IMR-90 (cell line): ENCODE measurements at regions not wholly inside any gene's neighbourhood (a gene's known extent, or its start where the extent isn't known, plus 50 kb on each side); places are given as distances from the start of the nearest gene placed in this dataset.

Experiments used
- ATAC-seq: fragments of 200-7000 bp; cut with Tn5 transposase; 2 replicates; pipeline ENCODE4 v1.9.1; 2020; ENCODE audit warnings: low read depth, mild to moderate bottlenecking, moderate library complexity
- BruUV-seq: library from RNA; stranded (reverse); fragments of 400-500 nt; replicated peaks from 2 replicates; lab custom pipeline; 2021; lab: Mats Ljungman, UMichigan
- CTCF ChIA-PET: fragments of 300-600 bp; formaldehyde crosslinking; extraction: SDS; loops from one replicate; lab custom pipeline; 2021; ENCODE audit warnings: antibody characterized with exemption; lab: Yijun Ruan, JAX
- POLR2A ChIA-PET: fragments of 300-600 bp; sonication (Branson Sonifier 250); formaldehyde crosslinking; loops from one replicate; lab custom pipeline; 2022; ENCODE audit warnings: antibody characterized with exemption; ENCODE audit not compliant: unreplicated experiment; lab: Charles Lee
- DNase-seq: peaks from one replicate; pipeline ENCODE4 v3.0.0; 2013
- H2AFZ ChIP-seq: replicated peaks from 2 replicates; pipeline ENCODE3; 2013; ENCODE audit warnings: low read length, mild to moderate bottlenecking; ENCODE audit not compliant: poor library complexity
- H2AK5ac ChIP-seq: 2 replicates; pipeline ENCODE4 v1.6.1; 2013; ENCODE audit warnings: low read depth, low read length, inconsistent platforms
- H2AK9ac ChIP-seq: replicated peaks from 2 replicates; pipeline ENCODE3; 2013; ENCODE audit warnings: mild to moderate bottlenecking, low read depth, low read length, moderate library complexity; ENCODE audit not compliant: poor library complexity
- H2BK120ac ChIP-seq: 2 replicates; pipeline ENCODE4 v1.6.1; 2013; ENCODE audit warnings: low read depth, low read length, inconsistent platforms
- H2BK15ac ChIP-seq: 3 replicates; pipeline ENCODE4 v1.6.1; 2013; ENCODE audit warnings: low read depth, low read length, inconsistent platforms
- H2BK20ac ChIP-seq: 2 replicates; pipeline ENCODE4 v1.6.1; 2013; ENCODE audit warnings: low read depth, mild to moderate bottlenecking, inconsistent platforms, low read length, moderate library complexity
- H2BK5ac ChIP-seq: 2 replicates; pipeline ENCODE4 v1.6.1; 2013; ENCODE audit warnings: mild to moderate bottlenecking, low read depth, low read length, inconsistent platforms; ENCODE audit not compliant: poor library complexity, severe bottlenecking
- H3K14ac ChIP-seq: replicated peaks from 2 replicates; pipeline ENCODE4 v1.6.1; 2013; ENCODE audit warnings: low read depth, low read length, inconsistent platforms
- H3K18ac ChIP-seq: 2 replicates; pipeline ENCODE4 v1.6.1; 2013; ENCODE audit warnings: low read depth, low read length, control low read depth
- H3K23ac ChIP-seq: 2 replicates; pipeline ENCODE4 v1.6.1; 2013; ENCODE audit warnings: low read depth, low read length, inconsistent platforms
- H3K27ac ChIP-seq: 2 replicates; pipeline ENCODE4 v1.5.1; 2013; ENCODE audit warnings: mild to moderate bottlenecking, control low read depth, low read length; ENCODE audit not compliant: insufficient read depth
- H3K27me3 ChIP-seq: 2 replicates; pipeline ENCODE4 v1.6.1; 2013; ENCODE audit warnings: low read length; ENCODE audit not compliant: control insufficient read depth, insufficient read depth
- H3K36me3 ChIP-seq: 2 replicates; pipeline ENCODE4 v1.6.1; 2013; ENCODE audit warnings: low read length, mixed read lengths; ENCODE audit not compliant: control insufficient read depth, insufficient read depth
- H3K4ac ChIP-seq: 2 replicates; pipeline ENCODE4 v1.6.1; 2013; ENCODE audit warnings: low read depth, low read length, inconsistent platforms
- H3K4me1 ChIP-seq: 2 replicates; pipeline ENCODE4 v1.6.1; 2013; ENCODE audit warnings: low read length, mixed read lengths; ENCODE audit not compliant: control insufficient read depth, insufficient read depth
- H3K4me2 ChIP-seq: 2 replicates; pipeline ENCODE4 v1.6.1; 2013; ENCODE audit warnings: low read depth, mild to moderate bottlenecking, control low read depth, low read length, moderate library complexity
- H3K4me3 ChIP-seq: 2 replicates; pipeline ENCODE4 v1.5.1; 2013; ENCODE audit warnings: low read depth, mild to moderate bottlenecking, control low read depth, low read length, moderate library complexity; ENCODE audit not compliant: insufficient read depth
- H3K56ac ChIP-seq: 2 replicates; pipeline ENCODE4 v1.6.1; 2013; ENCODE audit warnings: low read length, inconsistent platforms; ENCODE audit not compliant: insufficient read depth; ENCODE audit errors: extremely low read depth
- H3K79me1 ChIP-seq, 2 experiments: 2 replicates each; pipeline ENCODE4 v1.6.1; 2013; ENCODE audit warnings: low read length in 2 of 2, inconsistent platforms in 1 of 2, low read depth in 1 of 2
- H3K9ac ChIP-seq: 2 replicates; pipeline ENCODE4 v1.6.1; 2013; ENCODE audit warnings: low read depth, low read length, control low read depth
- H3K9me1 ChIP-seq: 2 replicates; pipeline ENCODE4 v1.6.1; 2013; ENCODE audit warnings: low read length, inconsistent platforms; ENCODE audit not compliant: insufficient read depth
- H3K9me3 ChIP-seq: 2 replicates; pipeline ENCODE4 v1.6.1; 2013; ENCODE audit warnings: low read length; ENCODE audit not compliant: control insufficient read depth, insufficient read depth
- H4K20me1 ChIP-seq: 2 replicates; pipeline ENCODE4 v1.6.1; 2013; ENCODE audit warnings: low read length, inconsistent platforms; ENCODE audit not compliant: insufficient read depth
- H4K5ac ChIP-seq: 2 replicates; pipeline ENCODE4 v1.6.1; 2013; ENCODE audit warnings: mild to moderate bottlenecking, low read depth, low read length, control low read depth
- H4K8ac ChIP-seq, 2 experiments: 2 replicates each; pipeline ENCODE4 v1.6.1; 2013; ENCODE audit warnings: low read depth in 2 of 2, low read length in 2 of 2, control low read depth in 1 of 2, inconsistent platforms in 1 of 2
- H4K91ac ChIP-seq: 2 replicates; pipeline ENCODE4 v1.6.1; 2013; ENCODE audit warnings: low read depth, low read length, inconsistent platforms; ENCODE audit not compliant: insufficient read depth
- BHLHE40 ChIP-seq: fragments of 150-350 bp; IDR thresholded peaks from 2 replicates; pipeline ENCODE4 v1.6.1; 2016; ENCODE audit warnings: mild to moderate bottlenecking, low read depth, low read length
- CEBPB ChIP-seq: IDR thresholded peaks from 2 replicates; pipeline ENCODE4 v1.6.1; 2012; ENCODE audit warnings: low read depth, low read length, improper control_type of control experiment
- CHD1 ChIP-seq: IDR thresholded peaks from 2 replicates; pipeline ENCODE4 v1.6.1; 2012; ENCODE audit warnings: low read depth, low read length, improper control_type of control experiment
- FOS ChIP-seq: fragments of 150-350 bp; IDR thresholded peaks from 2 replicates; pipeline ENCODE4 v1.6.1; 2016; ENCODE audit warnings: low read depth, low read length
- MAFK ChIP-seq: IDR thresholded peaks from 2 replicates; pipeline ENCODE4 v1.6.1; 2012; ENCODE audit warnings: low read depth, low read length, improper control_type of control experiment
- MAZ ChIP-seq: IDR thresholded peaks from 2 replicates; pipeline ENCODE4 v1.6.1; 2012; ENCODE audit warnings: low read depth, mild to moderate bottlenecking, low read length, improper control_type of control experiment, moderate library complexity, borderline replicate concordance
- MXI1 ChIP-seq: IDR thresholded peaks from 2 replicates; pipeline ENCODE4 v1.6.1; 2012; ENCODE audit warnings: low read depth, mild to moderate bottlenecking, low read length, moderate library complexity, borderline replicate concordance
- NFE2L2 ChIP-seq: fragments of 150-350 bp; IDR thresholded peaks from 2 replicates; pipeline ENCODE4 v1.6.1; 2016; ENCODE audit warnings: low read depth, mild to moderate bottlenecking, low read length
- POLR2A ChIP-seq: IDR thresholded peaks from 2 replicates; pipeline ENCODE4 v1.6.1; 2012; ENCODE audit warnings: mild to moderate bottlenecking, low read depth, low read length
- RAD21 ChIP-seq: IDR thresholded peaks from 2 replicates; pipeline ENCODE4 v1.6.1; 2012; ENCODE audit warnings: low read length, improper control_type of control experiment
- RCOR1 ChIP-seq: IDR thresholded peaks from 2 replicates; pipeline ENCODE4 v1.6.1; 2012; ENCODE audit warnings: mild to moderate bottlenecking, low read length, improper control_type of control experiment; ENCODE audit not compliant: insufficient replicate concordance
- RFX5 ChIP-seq: IDR thresholded peaks from 2 replicates; pipeline ENCODE4 v1.8.0; 2012; ENCODE audit warnings: low read depth, mild to moderate bottlenecking, low read length, moderate library complexity
- SMC3 ChIP-seq: fragments of 150-350 bp; IDR thresholded peaks from 2 replicates; pipeline ENCODE4 v1.6.1; 2016; ENCODE audit warnings: low read depth, mild to moderate bottlenecking, antibody characterized with exemption, low read length, moderate library complexity
- WGBS, 2 experiments: methylation state at CpG; one replicate each; pipeline versions ENCODE4 v1.1.5 to v1.1.7; 2013; ENCODE audit warnings: missing lambda C conversion rate in 2 of 2; ENCODE audit not compliant: insufficient read length in 1 of 2; ENCODE audit errors: extremely low coverage in 2 of 2; 5-methylcytosine and 5-hydroxymethylcytosine counted together
- dilution Hi-C: fragments of 300-500 bp; cut with HindIII; formaldehyde crosslinking; loops from one replicate; pipeline ENCODE4 v1.14.3; 2018; ENCODE audit warnings: low sequenced_read_pairs; ENCODE audit not compliant: unreplicated experiment
- in situ Hi-C: fragments of 300-500 bp; cut with MboI; formaldehyde crosslinking; loops from 3 replicates; pipeline ENCODE4 v1.14.3; 2019; ENCODE audit warnings: low sequenced_read_pairs, inconsistent platforms, mixed read lengths
- intact Hi-C: fragments of 100-400 bp; cut with micrococcal nuclease; formaldehyde crosslinking; loops from 2 replicates; pipeline ENCODE4 v1.10.0; 2022
- TF ChIP-seq, protein P1 (sequence below): fragments of 150-350 bp; IDR thresholded peaks from 2 replicates; pipeline ENCODE4 v1.6.1; 2016; ENCODE audit warnings: low read depth, mild to moderate bottlenecking, low read length, moderate library complexity, borderline replicate concordance
- TF ChIP-seq, protein P2 (sequence below): fragments of 150-350 bp; IDR thresholded peaks from 2 replicates; pipeline ENCODE4 v1.6.1; 2017; ENCODE audit warnings: mild to moderate bottlenecking, antibody characterized with exemption, low read length, low read depth
- TF ChIP-seq, protein P3 (sequence below): conservative IDR thresholded peaks from 2 replicates; pipeline ENCODE4 v1.5.1; 2012; ENCODE audit warnings: mild to moderate bottlenecking, low read depth, low read length, improper control_type of control experiment

DNA sequence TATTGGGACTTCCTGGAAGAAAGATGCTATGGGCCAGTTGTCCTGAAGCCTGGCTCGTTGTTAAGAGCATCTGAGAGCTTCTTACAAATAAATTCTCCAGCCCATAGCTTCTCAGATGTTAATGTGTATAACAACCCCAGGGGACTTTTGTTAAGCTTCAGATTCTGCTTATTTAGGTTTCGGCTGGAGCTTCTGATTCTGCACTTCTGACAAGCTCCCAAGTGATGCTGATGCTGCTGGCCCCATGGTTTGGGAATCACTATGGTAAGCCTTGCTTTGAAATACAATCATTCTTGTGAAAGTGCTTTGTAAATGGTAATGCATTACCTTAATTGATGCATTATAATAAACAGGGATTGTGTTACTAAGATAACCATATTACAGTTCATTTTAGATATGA, 281.8 kb upstream of the PLD5 start:
- no peaks in the 10 kb centered on the region for H4K20me1 ChIP-seq
- H3K9me1 ChIP-seq, result no peaks in the 10 kb centered on the region
- no peak overlapping the region for H2BK20ac ChIP-seq
- no peak overlapping the region for H3K4ac ChIP-seq
- H3K4me1 ChIP-seq, result no peaks in the 10 kb centered on the region
- no peak overlapping the region for H3K14ac ChIP-seq
- H3K27me3 ChIP-seq, result no peaks in the 10 kb centered on the region
- no peaks in the 10 kb centered on the region for H3K36me3 ChIP-seq
- no peak overlapping the region for H3K18ac ChIP-seq
- no peaks in the 10 kb centered on the region for H3K9me3 ChIP-seq
- DNase-seq, result no peak
- CTCF ChIA-PET, result no interaction called here
- H3K4me2 ChIP-seq, result no peak overlapping the region
- dilution Hi-C loops (no loop called here), intact Hi-C loops (no loop called here), in situ Hi-C loops (no loop called here)
- no peak overlapping the region for H3K56ac ChIP-seq
- H2AK9ac ChIP-seq, result no peak overlapping the region
- no peak overlapping the region for H2BK120ac ChIP-seq
- H3K79me1 ChIP-seq, result no peaks in the 10 kb centered on the region
- no TSS peak for BruUV-seq
- no peak overlapping the region for H3K9ac ChIP-seq
- POLR2A ChIA-PET, result no interaction called here
- no peak overlapping the region for H2AFZ ChIP-seq
- no peak overlapping the region for H2BK5ac ChIP-seq
- no peak overlapping the region for H2AK5ac ChIP-seq
- no peak overlapping the region for H3K23ac ChIP-seq
- no peak overlapping the region for H3K27ac ChIP-seq
- no peak for TF ChIP-seq MAFK
- no peak for TF ChIP-seq RAD21
- TF ChIP-seq SMC3, result no peak
- no peak for TF ChIP-seq MXI1
- no peak for TF ChIP-seq FOS
- no peak for TF ChIP-seq MAZ
- TF ChIP-seq CHD1, result no peak
- TF ChIP-seq POLR2A, result no peak
- TF ChIP-seq, protein P1, sequence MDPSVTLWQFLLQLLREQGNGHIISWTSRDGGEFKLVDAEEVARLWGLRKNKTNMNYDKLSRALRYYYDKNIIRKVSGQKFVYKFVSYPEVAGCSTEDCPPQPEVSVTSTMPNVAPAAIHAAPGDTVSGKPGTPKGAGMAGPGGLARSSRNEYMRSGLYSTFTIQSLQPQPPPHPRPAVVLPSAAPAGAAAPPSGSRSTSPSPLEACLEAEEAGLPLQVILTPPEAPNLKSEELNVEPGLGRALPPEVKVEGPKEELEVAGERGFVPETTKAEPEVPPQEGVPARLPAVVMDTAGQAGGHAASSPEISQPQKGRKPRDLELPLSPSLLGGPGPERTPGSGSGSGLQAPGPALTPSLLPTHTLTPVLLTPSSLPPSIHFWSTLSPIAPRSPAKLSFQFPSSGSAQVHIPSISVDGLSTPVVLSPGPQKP, result no peak
- TF ChIP-seq RCOR1, result no peak
- TF ChIP-seq BHLHE40, result no peak
- no peak for TF ChIP-seq NFE2L2
- TF ChIP-seq CEBPB, result no peak
- no peak for TF ChIP-seq RFX5
- TF ChIP-seq, protein P2, sequence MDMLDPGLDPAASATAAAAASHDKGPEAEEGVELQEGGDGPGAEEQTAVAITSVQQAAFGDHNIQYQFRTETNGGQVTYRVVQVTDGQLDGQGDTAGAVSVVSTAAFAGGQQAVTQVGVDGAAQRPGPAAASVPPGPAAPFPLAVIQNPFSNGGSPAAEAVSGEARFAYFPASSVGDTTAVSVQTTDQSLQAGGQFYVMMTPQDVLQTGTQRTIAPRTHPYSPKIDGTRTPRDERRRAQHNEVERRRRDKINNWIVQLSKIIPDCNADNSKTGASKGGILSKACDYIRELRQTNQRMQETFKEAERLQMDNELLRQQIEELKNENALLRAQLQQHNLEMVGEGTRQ, result no peak
- TF ChIP-seq, protein P3, sequence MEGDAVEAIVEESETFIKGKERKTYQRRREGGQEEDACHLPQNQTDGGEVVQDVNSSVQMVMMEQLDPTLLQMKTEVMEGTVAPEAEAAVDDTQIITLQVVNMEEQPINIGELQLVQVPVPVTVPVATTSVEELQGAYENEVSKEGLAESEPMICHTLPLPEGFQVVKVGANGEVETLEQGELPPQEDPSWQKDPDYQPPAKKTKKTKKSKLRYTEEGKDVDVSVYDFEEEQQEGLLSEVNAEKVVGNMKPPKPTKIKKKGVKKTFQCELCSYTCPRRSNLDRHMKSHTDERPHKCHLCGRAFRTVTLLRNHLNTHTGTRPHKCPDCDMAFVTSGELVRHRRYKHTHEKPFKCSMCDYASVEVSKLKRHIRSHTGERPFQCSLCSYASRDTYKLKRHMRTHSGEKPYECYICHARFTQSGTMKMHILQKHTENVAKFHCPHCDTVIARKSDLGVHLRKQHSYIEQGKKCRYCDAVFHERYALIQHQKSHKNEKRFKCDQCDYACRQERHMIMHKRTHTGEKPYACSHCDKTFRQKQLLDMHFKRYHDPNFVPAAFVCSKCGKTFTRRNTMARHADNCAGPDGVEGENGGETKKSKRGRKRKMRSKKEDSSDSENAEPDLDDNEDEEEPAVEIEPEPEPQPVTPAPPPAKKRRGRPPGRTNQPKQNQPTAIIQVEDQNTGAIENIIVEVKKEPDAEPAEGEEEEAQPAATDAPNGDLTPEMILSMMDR, result no peak
- H4K8ac ChIP-seq, result no peak overlapping the region
- no peak overlapping the region for H3K4me3 ChIP-seq
- 60% methylated on average over 1 of the region's 2 CpGs; no CpG with 5 or more reads in 1 of the 2 experiments for WGBS, 2 experiments
- no peak overlapping the region for H2BK15ac ChIP-seq
- no peak overlapping the region for H4K91ac ChIP-seq
- ATAC-seq, result no peak
- no peak overlapping the region for H4K5ac ChIP-seq
